ENCODE measurements at regions not wholly inside any gene's neighbourhood (a gene's known extent, or its start where the extent isn't known, plus 50 kb on each side); places are given as distances from the start of the nearest gene placed in this dataset.

- TF ChIP-seq ZNF24 (tag by site-specific recombination; IDR thresholded peaks at IDR 0.05) (no peak), ZNF23 (tag by site-specific recombination; IDR thresholded peaks at IDR 0.05; ENCODE audit: borderline replicate concordance) (no peak), CTCF (tag by site-specific recombination; IDR thresholded peaks at IDR 0.05) (no peak), ZNF544 (tag by site-specific recombination; IDR thresholded peaks at IDR 0.05) (no peak), ZFP41 (tag by site-specific recombination; IDR thresholded peaks at IDR 0.05; ENCODE audit: borderline replicate concordance) (no peak), ZNF354C (tag by site-specific recombination; IDR thresholded peaks at IDR 0.05; ENCODE audit: borderline replicate concordance, low read depth) (no peak), ZNF311 (tag by site-specific recombination; IDR thresholded peaks at IDR 0.05; ENCODE audit: borderline replicate concordance) (no peak)
These were observed 142.0 kb upstream of the GRIK3 start for GRCh38 chr1:37176269-37176668.

Measured in HEK293 (cell line).